GM21390 (cell line): ENCODE measurements at regions not wholly inside any gene's neighbourhood (a gene's known extent, or its start where the extent isn't known, plus 50 kb on each side); places are given as distances from the start of the nearest gene placed in this dataset.

ENCODE experiments used
- ATAC-seq: cut with Tn5 transposase; IDR thresholded peaks from one replicate; pipeline ENCODE4 v1.9.1; 2021; ENCODE audit not compliant: unreplicated experiment

DNA sequence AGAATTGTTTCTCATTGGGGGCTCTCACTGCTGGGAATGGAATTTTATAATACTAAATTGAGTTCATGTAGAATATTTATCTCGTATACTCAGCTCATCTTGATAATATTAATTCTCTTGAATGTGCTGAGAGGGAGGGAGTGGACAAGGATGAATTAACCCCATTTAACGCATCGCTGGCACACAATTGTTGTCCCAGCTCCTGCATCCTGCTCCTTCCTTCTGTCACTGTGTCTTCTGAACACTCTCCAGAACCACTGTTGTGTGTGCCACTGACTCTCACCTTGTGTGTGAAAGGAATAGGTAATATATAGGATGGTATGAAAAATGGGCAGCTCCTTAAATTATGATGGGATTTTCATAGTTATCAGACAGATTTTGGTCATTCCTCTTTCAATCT lies 267.3 kb downstream of the MTRR start:
- no peak for ATAC-seq

DNA sequence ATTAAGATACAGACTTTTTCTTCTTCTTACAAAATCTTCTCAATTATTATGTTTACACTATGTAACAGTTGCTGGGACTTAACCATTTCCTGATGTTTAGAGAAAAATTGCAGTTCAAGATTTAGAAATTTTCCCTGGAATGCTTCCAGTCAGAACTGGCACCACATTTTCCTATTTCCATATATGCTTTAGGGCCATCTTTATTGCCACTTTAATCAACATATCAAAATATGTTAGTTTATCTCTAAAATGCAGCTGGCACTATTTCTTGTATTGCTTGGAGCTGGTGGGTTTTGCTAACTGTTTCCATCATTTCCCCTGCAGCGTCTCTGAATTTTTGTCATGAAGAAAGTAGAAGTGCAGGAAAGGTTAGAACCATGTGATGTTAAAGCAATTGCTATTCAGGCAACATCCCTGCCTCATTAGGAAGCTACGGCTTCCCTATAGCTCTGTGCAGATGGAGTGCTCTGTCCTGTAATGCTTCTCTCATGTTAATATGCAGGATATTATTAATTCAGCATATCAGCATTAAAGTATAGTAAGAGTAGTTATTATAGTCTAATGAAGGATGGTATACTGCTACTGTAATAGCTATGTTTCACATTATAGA lies 269.1 kb downstream of the MTRR start:
- no peak for ATAC-seq

DNA sequence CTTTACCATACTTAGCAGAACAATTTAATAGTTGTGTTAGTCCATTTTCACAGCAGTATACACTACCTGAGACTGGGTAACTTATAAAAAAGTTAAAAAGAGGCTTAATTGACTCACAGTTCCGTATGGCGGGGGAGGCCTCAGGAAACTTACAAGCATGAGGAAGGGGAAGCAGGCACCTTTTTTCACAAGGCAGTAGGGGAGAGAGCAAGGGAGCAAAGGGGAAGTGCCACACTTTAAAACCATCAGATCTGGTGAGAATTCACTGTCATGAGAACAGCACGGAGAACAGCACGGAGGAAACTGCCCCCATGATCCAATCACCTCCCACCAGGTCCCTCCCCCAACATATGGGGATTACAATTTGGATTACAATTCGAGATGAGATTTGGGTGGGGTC lies 269.9 kb downstream of the MTRR start:
- ATAC-seq = no peak

DNA sequence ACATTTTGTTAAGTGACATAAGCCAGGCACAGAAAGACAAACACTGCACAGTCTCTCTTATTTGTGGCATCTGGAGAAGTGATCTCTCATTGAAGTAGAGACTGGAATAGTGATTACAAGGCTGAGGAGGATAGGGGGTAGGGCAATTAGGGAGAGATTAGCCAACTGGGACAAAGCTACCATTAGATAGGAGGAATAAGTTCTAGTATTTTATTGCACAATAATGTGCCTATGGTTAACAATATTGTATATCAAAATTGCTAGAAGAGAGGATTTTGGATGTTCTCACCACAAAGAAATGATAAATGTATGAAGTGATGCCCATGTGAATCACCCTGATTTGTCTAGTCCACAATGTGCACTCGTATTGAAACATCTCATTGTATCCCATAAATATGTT lies 281.8 kb downstream of the MTRR start:
- ATAC-seq = no peak

DNA sequence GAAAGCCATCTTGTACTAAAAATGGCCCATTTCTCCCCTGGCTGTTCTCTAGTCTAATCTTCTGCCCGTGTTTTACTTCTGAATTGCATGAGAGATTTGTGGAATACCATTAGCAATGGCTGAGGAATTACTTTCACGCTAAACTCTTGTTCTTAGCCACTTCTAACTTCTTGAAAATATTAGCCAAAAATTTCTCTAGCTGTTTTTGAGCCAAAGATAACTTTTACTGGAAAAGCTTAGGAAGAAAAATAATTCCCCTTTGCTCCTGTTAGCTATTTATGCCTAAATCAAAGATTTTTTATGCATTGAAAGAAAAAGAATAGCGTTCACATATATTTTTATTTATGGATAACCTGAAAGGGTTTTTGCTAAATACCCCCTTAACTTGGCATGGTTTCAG lies 287.8 kb downstream of the MTRR start:
- ATAC-seq = no peak

DNA sequence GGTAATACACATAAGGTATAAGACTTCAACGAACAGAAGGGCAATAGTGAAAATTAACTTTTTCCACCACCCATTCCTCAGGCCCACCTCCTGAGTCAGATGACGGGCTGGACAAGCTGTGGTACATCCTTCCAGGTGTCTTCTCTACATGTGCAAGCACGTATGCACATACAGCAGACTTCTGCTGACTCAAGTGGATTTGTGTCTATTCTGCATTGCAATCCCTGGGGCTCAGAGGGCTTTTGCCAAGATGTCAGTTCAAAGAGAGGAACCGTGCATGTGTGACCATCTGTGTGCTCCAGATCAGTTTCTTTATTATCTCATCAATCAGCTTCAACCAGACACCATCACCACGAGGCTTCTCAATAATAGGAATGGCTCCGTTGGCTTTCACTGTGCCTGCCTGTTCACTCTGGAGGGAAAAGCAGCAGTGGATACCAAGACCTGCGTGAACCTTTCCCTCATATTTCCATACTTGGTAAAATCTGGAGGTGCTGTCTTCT lies 288.4 kb downstream of the MTRR start:
- ATAC-seq = no peak

DNA sequence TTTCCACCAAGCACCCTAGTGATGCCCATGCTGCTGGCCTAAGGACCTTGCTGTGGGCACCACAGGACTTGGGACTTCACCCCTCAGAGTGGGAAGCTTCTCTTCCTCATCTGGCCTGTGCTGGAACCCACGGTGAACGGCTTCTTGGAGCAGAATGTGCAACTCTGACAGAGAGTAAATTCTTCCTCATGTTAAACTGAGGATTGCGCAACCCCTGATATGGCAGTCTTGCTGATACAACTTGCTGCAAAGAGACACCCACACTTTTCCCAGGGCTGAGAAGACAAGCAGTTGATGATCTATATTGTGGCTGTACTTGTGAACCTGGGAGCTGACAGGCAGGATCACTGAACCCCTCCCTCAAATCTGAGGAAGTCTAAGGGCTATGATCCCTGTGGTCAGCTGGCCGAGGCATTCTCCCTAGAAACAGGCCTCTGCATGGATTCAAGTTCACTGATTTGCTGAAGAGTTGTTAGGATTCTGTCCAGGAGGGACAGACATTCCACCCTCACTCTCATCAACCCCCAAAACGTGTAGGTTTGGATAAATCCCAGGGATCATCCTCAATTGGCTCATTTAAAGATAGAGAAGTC lies 307.2 kb downstream of the MTRR start:
- ATAC-seq = no peak

DNA sequence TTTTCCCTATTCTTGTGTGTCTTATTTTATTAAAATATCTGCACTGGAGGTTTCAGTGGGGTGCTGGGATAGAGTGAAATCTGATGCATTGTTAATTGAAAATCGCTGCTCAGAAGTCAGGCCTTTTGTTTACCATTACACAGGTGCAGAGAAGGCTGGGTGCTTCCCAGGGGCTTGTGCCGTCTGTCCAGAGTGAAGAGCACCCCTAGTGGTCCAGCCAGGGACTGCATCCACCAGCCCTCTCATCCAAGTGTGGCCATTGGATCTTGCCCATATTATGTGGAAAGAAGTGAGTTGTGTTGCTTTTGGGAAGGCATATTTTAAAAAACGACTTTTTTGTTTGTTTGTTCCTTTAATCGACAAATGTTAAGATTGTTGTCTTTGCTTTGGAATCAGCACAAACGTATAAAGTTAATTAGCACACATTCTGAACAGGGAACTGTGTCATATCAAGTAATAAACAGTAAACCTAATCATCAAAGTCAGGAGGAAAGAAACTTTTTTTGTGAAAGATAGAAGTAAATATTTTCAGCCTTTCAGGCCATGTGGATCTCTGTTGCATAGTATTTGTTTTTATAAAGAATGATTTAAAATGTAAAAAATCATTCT lies 315.6 kb downstream of the MTRR start:
- ATAC-seq = peak; percentile 94

DNA sequence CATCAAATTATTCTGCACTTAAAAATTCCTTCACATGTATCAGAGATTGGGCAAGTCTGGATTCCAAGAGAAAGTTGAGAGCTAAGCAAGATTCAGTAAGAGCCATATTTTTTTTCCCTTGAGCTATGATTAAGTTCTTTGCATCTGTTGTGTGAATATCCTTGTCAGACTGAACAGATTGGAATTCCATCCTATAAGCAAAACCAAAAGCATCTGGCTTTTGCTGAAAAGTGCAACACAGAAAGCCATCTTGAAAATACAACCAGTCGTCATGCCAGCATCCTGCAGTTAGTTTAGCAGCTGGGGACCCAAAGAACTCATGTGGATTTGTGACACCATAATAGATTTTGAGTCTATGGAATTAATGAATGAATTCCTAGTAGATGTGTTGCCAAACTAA lies 316.9 kb downstream of the MTRR start:
- ATAC-seq = no peak

DNA sequence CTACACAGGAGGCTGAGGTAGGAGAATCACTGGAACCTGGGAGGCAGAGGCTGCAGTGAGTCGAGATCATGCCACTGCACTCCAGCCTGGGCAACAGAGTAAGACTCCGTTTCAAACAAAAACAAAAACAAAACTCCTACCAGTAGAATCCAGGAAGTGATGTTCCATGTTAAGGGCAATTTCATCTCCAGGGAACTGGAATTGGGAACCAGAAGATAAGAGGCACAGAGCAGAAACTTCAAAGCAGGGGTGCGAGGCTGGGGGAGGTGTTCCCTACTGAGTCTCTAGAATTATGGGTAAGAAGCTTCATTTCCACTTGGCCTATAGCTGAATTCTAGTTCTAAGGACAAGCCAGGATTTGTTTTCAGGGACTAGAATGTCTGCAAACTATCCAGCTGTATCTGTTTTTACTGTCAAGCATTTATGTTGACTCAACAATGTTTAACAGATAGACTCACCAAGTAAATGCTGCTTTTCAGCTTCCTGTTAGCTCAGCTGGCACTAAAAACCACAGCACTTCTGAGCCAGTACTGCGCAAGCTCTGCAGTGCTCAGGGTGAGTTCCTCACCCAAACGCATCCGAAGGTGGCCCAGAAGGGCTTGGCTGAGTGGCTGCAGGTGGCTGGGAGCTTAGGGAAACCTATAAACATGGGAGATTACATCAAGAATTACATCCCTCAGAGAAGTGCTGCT lies 320.1 kb downstream of the MTRR start:
- no peak for ATAC-seq

DNA sequence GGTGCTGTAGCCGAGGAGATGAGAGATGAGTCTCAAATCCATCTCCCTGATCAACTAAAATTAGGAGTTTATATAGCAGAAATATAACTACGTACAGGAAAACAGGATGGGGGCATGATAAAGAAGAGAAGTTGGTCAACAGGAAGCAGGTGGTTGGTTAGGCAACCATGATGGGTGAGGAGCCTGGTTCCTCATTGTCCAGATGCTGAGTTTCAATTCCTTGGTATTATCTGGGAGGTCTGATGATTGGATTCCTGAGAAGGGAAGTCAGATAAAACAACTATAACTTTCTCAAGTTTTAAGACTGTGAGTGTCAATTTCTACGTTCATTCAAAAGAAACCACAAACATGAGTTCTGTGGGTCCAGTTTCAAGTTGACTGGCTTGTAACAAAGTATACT lies 323.9 kb downstream of the MTRR start:
- ATAC-seq = no peak

DNA sequence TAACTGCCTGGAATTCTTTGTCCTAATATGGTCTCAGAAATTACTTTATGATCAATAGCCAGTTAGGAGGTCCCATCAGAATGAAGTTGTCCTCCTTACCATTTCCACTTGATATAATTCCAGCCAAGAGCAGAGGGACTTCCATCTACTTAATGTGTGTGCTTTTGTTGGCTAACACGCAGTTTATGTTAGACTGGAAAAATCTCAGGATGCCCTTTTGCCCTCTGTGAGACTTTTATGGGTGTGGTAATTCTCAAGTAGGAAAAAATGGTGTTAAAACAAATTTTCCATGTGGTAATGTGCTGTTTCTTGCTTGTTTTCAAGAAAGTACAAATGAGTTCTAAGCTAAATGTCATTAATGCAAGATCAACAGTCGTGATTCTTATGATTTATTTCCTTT lies 327.1 kb downstream of the MTRR start:
- ATAC-seq = no peak

DNA sequence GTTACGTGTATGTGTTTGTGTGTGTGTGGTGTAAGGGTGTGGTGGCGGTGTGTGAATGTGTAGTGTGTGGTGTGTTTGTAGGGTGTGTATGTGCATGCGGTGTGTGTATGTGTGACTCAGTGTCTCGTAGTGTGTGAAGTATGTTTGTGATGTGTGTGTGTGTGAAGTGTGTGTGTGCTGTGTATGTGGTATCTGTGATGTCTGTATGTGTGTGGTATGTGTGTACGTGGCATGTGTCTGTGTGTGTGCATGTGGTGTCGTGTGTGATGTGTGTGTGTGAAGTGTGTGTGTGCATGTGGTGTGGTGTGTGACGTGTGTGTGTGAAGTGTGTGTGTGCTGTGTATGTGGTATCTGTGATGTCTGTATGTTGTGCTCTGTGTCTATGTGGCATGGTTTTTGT lies 339.4 kb downstream of the MTRR start:
- no peak for ATAC-seq

DNA sequence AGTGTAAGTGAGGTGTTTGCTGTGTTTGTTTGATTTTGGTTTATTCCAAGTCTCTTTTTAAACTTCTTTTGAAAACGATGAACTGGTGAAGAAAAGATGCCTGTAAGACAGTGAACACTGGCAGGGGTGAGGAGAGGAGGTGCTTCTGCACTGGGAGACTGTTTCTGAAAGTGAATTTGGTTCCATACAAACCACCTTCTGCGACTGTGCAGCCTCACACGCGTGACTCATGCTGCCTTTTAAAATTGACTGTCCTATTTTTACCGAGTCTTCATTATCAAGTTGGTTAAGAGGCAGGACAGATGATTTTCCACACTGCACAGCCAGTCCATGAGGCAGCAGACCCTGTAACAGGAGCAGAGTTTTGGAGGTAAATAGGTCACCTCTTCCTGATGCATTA lies 340.6 kb downstream of the MTRR start:
- ATAC-seq = no peak

DNA sequence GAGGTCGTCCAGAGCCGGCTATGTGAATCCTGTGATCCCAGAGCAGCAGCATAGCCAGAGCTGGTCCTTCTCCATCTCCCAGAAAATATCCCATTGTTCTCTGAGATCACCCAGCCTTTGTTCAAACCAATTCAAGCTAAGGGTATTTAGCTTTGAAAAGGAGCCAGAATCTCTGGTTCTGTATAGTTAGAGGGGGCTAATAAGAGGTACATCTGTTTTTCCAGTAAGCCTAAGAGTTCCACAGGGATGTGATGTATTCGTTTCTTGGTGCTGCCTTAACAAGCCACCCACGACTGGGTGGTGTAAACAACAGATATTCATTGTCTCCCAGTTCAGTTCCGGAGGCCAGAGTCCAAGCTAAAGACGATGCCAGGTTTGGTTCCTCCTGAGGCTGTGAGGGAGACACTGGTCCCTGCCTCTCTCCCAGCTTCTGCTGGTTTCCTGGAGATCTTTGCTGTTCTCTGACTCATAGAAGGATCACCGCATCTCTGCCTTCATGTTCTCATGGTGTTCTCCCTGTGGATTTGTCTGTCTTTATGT lies 344.8 kb downstream of the MTRR start:
- no peak for ATAC-seq

DNA sequence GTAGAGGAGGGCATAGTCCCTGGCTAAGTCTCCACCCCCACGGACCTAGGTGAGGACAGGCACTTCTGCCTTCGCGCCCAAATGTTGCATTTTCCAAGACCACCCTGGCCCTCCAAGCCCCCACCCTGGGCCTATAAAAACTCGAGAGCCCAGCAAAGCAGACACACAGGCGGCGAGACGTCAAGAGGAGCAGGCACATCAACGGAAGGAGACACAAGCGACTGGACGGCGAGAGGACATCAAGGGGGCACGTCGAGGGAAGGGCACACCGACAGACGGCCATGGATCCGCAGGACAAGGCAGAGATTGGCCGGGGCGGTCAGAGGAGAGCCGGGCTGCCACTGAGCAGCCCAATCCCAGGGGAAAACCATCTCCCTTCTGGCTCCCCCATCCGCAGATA lies 348.0 kb downstream of the MTRR start:
- ATAC-seq = no peak

DNA sequence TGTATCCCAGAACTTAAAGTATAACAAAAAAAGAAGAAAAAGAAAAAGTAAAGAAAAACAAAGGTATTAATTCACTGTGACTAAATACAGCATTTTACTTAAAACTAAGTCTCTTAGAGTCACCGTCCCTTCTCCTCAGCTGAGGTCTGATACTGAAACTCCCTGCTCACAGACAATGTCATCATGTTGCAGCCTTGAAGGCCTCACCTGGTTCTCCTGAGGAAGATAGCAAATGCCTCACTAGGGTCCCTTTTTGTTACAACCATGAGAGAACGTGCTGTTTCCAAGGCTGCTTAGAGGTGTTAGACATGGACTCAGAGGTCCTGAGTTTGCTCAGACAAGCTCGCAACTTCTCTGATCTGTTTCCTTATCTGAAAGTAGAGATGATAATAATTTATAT lies 357.2 kb downstream of the MTRR start:
- ATAC-seq = no peak

DNA sequence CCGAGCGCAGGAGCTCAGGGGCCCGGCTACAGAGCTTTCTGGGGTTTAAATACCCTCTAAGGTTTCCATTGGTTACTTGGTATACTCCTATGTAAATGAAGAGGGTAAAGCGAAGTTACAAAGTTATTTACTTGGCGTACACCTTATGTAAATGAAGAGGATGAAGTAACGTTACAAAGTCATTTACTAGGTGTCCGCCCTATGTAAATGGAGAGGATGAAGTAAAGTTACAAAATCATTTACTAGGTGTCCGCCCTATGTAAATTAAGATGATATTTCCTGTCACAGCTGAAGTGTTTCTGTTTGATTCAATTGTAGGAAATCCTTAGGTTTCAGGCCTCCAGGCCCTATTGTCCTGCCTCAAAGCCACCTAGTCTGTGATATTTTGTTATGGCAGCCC lies 358.2 kb downstream of the MTRR start:
- ATAC-seq = no peak

DNA sequence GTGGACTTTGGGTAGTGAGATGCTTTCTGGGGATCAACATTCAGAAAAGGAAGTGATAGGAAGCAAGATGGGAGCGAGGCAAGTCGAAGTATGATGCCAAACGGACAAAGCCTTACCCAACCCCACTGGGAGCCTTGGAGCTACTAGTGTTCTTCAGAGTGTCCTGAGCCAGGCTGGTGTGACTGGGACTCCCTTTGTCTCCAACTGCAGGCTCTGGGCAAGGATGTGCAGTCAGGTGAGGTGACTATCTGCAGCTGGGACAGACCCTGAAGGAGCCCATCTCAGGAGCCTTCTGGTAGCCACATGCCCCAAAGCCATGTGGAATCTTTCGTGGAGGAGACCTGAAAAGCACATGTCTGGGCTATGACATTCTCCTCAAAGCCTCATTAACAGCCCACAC lies 360.6 kb downstream of the MTRR start:
- ATAC-seq = no peak

DNA sequence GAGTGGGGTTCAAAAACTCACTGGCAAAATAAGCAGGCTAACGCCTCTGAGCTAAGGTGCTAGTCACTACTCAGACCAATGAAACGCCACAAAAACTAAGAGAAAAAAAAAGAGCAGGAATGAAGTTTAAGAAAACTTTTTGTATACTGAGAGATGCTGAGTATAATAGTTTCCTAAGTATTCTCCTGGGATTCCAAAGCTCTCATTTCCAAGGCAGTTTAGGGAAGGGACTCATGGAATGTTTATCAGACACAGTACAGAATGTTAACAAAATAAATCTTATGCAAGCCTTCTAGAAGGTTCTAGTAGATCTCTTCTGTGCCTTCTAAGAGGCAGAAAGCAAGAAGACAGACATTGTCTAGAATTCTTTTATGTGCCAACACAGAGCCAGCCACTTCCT lies 361.9 kb downstream of the MTRR start:
- no peak for ATAC-seq

DNA sequence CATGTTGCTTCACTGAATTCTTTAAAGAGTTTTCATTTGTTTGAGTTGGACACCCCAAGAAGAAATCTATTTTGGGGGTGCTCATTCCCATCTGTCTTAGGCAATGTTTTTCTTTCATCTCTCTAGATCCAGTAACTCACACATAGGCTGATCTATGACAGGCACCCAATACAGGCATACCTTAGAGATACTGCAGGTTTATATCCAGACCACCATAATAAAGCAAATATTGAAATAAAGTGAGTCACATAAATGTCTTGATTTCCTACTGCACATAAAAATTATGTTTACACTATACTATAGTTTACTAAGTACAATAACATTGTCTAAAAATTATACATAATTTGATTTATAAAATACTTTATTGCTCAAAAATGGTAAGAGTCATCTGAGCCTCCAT lies 364.5 kb downstream of the MTRR start:
- ATAC-seq = no peak

DNA sequence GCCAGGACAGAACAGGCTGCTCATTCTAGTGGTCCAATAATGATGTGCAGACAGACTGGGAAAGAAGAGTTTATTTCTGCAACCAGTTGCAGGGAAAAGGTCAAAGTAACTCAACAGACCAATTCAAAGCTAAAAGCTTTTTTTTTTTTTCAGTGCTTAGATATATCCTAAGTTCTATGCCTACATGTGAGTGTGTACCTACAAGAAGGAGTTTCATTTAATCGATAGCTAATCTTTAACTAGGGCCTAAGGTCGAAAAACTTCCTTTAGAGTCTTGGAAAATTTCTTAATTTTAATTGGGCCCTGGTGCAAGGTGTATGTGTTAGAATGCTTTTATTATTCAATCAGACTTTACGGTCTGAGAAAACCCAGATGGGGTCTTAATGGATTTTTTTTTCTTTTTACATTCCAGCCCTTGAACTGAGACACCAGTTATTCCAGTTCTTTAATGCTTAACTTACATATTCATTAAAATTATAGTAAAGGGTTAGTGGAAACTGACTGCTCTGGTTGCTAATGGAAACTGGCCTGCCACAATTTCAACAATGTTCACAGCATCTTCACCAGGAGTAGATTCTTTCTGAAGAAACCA lies 365.3 kb downstream of the MTRR start:
- ATAC-seq = no peak
